H1 (cell line): ENCODE measurements at regions not wholly inside any gene's neighbourhood (a gene's known extent, or its start where the extent isn't known, plus 50 kb on each side); places are given as distances from the start of the nearest gene placed in this dataset.

Experiments
- CBX5 ChIP-seq: fragments of 300-800, 300-1000 bp; sonication (generic); IDR thresholded peaks from 2 replicates; pipeline ENCODE4 v1.7.1; 2016; ENCODE audit warnings: antibody characterized with exemption, low read length, low read depth
- CHD2 ChIP-seq: IDR thresholded peaks from 2 replicates; pipeline ENCODE4 v1.6.1; 2012; ENCODE audit warnings: low read length, improper control_type of control experiment
- EP300 ChIP-seq, 2 experiments: IDR thresholded peaks; 1 replicate in 1 of 2; 2 replicates in 1 of 2; pipeline ENCODE4 v1.6.1; 2011 to 2012; ENCODE audit warnings: low read depth in 2 of 2, low read length in 2 of 2, mild to moderate bottlenecking in 2 of 2, borderline replicate concordance in 1 of 2, inconsistent platforms in 1 of 2, moderate library complexity in 1 of 2
- HDAC2 ChIP-seq, 2 experiments: fragments of 300-600 bp in 1 of 2; sonication (generic) in 1 of 2; IDR thresholded peaks; 2 replicates each; pipeline ENCODE4 v1.6.1; 2011 to 2012; ENCODE audit warnings: low read depth in 2 of 2, low read length in 2 of 2, mild to moderate bottlenecking in 2 of 2, moderate library complexity in 2 of 2, borderline replicate concordance in 1 of 2, inconsistent platforms in 1 of 2
- MAX ChIP-seq: IDR thresholded peaks from 2 replicates; pipeline ENCODE4 v1.6.1; 2012; ENCODE audit warnings: inconsistent platforms
- NRF1 ChIP-seq: IDR thresholded peaks from 2 replicates; pipeline ENCODE4 v1.6.1; 2011; ENCODE audit warnings: mild to moderate bottlenecking, low read depth, low read length, improper control_type of control experiment
- POLR2A ChIP-seq, 2 experiments: IDR thresholded peaks; 1 replicate in 1 of 2; 2 replicates in 1 of 2; pipeline ENCODE4 v1.6.1; 2011; ENCODE audit warnings: low read depth in 2 of 2, low read length in 2 of 2, mild to moderate bottlenecking in 2 of 2; ENCODE audit errors: control extremely low read depth in 1 of 2
- POLR2AphosphoS5 ChIP-seq: IDR thresholded peaks from 2 replicates; pipeline ENCODE4 v1.6.1; 2011; ENCODE audit warnings: low read depth, low read length
- SIN3A ChIP-seq, 2 experiments: IDR thresholded peaks in 1 of 2; conservative IDR thresholded peaks in 1 of 2; 2 replicates each; pipeline ENCODE4 v1.6.1; 2011 to 2012; ENCODE audit warnings: low read length in 2 of 2, improper control_type of control experiment in 1 of 2, low read depth in 1 of 2, mild to moderate bottlenecking in 1 of 2
- SIRT6 ChIP-seq: IDR thresholded peaks from one replicate; pipeline ENCODE4 v1.7.1; 2012; ENCODE audit warnings: low read length, inconsistent platforms
- TAF1 ChIP-seq: IDR thresholded peaks from 2 replicates; pipeline ENCODE4 v1.6.1; 2011; ENCODE audit warnings: mild to moderate bottlenecking, low read depth, low read length
- ZNF274 ChIP-seq: IDR thresholded peaks from 2 replicates; pipeline ENCODE4 v1.7.0; 2012; ENCODE audit warnings: low read length, borderline replicate concordance; ENCODE audit errors: extremely low read depth
- TF ChIP-seq, protein P1 (sequence below), 3 experiments: IDR thresholded peaks; 1 replicate in 2 of 3; 2 replicates in 1 of 3; pipeline versions ENCODE4 v1.5.1 to v1.6.1; 2011; ENCODE audit warnings: low read length in 3 of 3, mild to moderate bottlenecking in 3 of 3, inconsistent platforms in 2 of 3, low read depth in 1 of 3, moderate library complexity in 1 of 3; ENCODE audit not compliant: insufficient read depth in 1 of 3; ENCODE audit errors: control extremely low read depth in 1 of 3

DNA sequence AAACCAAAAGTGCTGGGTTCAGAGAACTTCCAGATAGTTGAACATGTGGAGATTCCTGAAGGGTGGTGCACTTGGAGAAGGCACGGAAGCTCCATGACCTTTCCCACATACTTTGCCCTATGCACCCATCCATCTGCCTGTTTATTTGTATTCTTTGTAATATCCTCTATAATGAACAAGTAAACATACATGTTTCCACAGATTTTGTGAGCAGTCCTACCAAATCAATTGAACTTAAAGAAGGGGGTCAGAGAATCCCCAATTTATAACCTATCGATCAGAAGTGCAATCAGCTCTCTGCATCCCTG, 121.4 kb downstream of the ADSS2 start:
- TF ChIP-seq CBX5 (no peak), HDAC2 (IDR thresholded peaks at IDR 0.05; ENCODE audit: borderline replicate concordance in 1 of 2, low read depth in 2 of 2, low read length in 2 of 2) (no peak), EP300 (IDR thresholded peaks at IDR 0.05; ENCODE audit: borderline replicate concordance in 1 of 2, low read depth in 2 of 2, low read length in 2 of 2) (no peak), POLR2AphosphoS5 (no peak), POLR2A (IDR thresholded peaks at IDR 0.05; ENCODE audit: control extremely low read depth in 1 of 2, low read depth in 2 of 2, low read length in 2 of 2) (no peak), SIN3A (conservative IDR thresholded peaks at IDR 0.05 in 1 of 2, IDR thresholded peaks at IDR 0.05 in 1 of 2; ENCODE audit: low read depth in 1 of 2, low read length in 2 of 2) (no peak), TAF1 (no peak), SIRT6 (no peak), MAX (no peak), ZNF274 (no peak), NRF1 (no peak), CHD2 (no peak)
- TF ChIP-seq, protein P1, sequence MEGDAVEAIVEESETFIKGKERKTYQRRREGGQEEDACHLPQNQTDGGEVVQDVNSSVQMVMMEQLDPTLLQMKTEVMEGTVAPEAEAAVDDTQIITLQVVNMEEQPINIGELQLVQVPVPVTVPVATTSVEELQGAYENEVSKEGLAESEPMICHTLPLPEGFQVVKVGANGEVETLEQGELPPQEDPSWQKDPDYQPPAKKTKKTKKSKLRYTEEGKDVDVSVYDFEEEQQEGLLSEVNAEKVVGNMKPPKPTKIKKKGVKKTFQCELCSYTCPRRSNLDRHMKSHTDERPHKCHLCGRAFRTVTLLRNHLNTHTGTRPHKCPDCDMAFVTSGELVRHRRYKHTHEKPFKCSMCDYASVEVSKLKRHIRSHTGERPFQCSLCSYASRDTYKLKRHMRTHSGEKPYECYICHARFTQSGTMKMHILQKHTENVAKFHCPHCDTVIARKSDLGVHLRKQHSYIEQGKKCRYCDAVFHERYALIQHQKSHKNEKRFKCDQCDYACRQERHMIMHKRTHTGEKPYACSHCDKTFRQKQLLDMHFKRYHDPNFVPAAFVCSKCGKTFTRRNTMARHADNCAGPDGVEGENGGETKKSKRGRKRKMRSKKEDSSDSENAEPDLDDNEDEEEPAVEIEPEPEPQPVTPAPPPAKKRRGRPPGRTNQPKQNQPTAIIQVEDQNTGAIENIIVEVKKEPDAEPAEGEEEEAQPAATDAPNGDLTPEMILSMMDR (IDR thresholded peaks at IDR 0.05; ENCODE audit: control extremely low read depth in 1 of 3, insufficient read depth in 1 of 3, low read depth in 1 of 3, low read length in 3 of 3), result no peak
